GM12865 (cell line): ENCODE measurements at regions not wholly inside any gene's neighbourhood (a gene's known extent, or its start where the extent isn't known, plus 50 kb on each side); places are given as distances from the start of the nearest gene placed in this dataset.

Experiments used
- DNase-seq: peaks from one replicate; pipeline ENCODE4 v3.0.0; 2010; ENCODE audit warnings: low read depth
- H3K4me3 ChIP-seq: 2 replicates; pipeline ENCODE4 v1.5.1; 2011; ENCODE audit warnings: mild to moderate bottlenecking, low read depth, low read length, control low read depth
- CTCF ChIP-seq: IDR thresholded peaks from 2 replicates; pipeline ENCODE4 v1.5.1; 2011; ENCODE audit warnings: low read length, control low read depth, low read depth, inconsistent platforms; ENCODE audit not compliant: insufficient read depth; ENCODE audit errors: missing control alignments

- DNase-seq = no peak
- no peak overlapping the region for H3K4me3 ChIP-seq
- no peak for TF ChIP-seq CTCF
Measured at GRCh38 chr12:98123021-98123461, 392.3 kb upstream of the TMPO start.

- DNase-seq = no peak
- TF ChIP-seq CTCF = no peak
- no peak overlapping the region for H3K4me3 ChIP-seq
Measured at GRCh38 chr12:98126637-98127335, 388.6 kb upstream of the TMPO start.

- no peak for DNase-seq
Measured at GRCh38 chr12:98127336-98127679, 388.1 kb upstream of the TMPO start.

DNA sequence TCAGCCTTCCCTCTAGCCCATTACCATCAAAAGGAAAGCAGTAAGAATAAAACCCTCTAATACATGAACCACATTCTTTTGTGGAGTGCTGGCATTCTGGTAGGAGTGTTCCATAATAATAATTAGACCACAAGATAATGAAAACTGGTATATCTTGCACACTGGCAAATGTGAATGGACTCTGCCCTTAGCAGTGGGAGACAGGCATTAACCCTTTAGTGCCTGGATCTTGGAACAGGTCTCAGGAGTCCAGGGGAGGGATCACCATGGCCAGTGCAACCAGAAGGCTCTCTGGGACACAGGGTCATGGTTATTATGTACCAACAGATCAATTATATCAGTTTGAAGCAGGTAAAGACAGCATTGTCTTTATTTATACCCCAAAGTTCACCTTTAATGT lies 387.5 kb upstream of the TMPO start:
- no peak overlapping the region for H3K4me3 ChIP-seq
- TF ChIP-seq CTCF = no peak
- DNase-seq = no peak

More at GRCh38 chr12:98127336-98127679, 388.1 kb upstream of the TMPO start:
- TF ChIP-seq CTCF = no peak
- H3K4me3 ChIP-seq = no peak overlapping the region

- TF ChIP-seq CTCF = no peak
- no peak overlapping the region for H3K4me3 ChIP-seq
- no peak for DNase-seq
Measured at GRCh38 chr12:98136544-98136943, 378.8 kb upstream of the TMPO start.

- no peak for DNase-seq
- H3K4me3 ChIP-seq = no peak overlapping the region
- TF ChIP-seq CTCF = no peak
Measured at GRCh38 chr12:98137278-98137677, 378.1 kb upstream of the TMPO start.

DNA sequence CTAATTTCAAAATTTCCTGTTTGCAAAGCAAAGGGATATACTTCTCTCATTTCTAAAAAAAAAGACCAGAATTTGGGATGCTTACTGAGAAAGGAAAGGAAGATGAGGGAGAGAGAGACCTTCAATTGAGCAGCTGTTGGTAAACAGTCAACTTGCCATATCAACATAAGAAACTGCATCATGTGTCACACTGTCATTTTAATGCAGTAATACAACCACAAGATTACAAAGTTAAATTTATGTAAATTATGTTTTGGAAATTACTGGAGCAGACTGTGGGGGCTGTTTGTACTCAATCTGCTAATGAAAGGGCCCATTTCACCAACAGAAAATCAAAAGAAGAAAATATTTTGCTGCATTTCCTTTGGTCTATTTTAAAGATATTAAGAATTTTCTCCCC lies 370.4 kb upstream of the TMPO start:
- no peak for TF ChIP-seq CTCF
- H3K4me3 ChIP-seq = no peak overlapping the region
- no peak for DNase-seq
